Endodermal cell (in vitro differentiated cells): ENCODE measurements at regions not wholly inside any gene's neighbourhood (a gene's known extent, or its start where the extent isn't known, plus 50 kb on each side); places are given as distances from the start of the nearest gene placed in this dataset.

Experiments
- DNase-seq: peaks from one replicate; pipeline ENCODE4 v3.0.0-alpha.2; 2017
- H3K27ac ChIP-seq: 2 replicates; pipeline ENCODE4 v1.5.1; 2013; ENCODE audit warnings: mild to moderate bottlenecking, low read depth, low read length, moderate library complexity
- H3K27me3 ChIP-seq: 2 replicates; pipeline ENCODE4 v1.6.1; 2013; ENCODE audit warnings: mild to moderate bottlenecking, low read length, moderate library complexity; ENCODE audit not compliant: insufficient read depth, control insufficient read depth, poor library complexity, severe bottlenecking
- H3K36me3 ChIP-seq: 2 replicates; pipeline ENCODE4 v1.7.0; 2013; ENCODE audit warnings: mild to moderate bottlenecking, low read length, moderate library complexity; ENCODE audit not compliant: control insufficient read depth, insufficient read depth
- H3K4me1 ChIP-seq: one replicate; pipeline ENCODE4 v1.7.0; 2013; ENCODE audit warnings: low read length; ENCODE audit not compliant: control insufficient read depth, insufficient read depth
- H3K4me3 ChIP-seq: 2 replicates; pipeline ENCODE4 v1.5.1; 2013; ENCODE audit warnings: mild to moderate bottlenecking, low read length, moderate library complexity
- H3K9ac ChIP-seq: 2 replicates; pipeline ENCODE4 v1.6.1; 2013; ENCODE audit warnings: mild to moderate bottlenecking, low read length, moderate library complexity; ENCODE audit not compliant: poor library complexity, severe bottlenecking; ENCODE audit errors: extremely low read depth
- H3K9me3 ChIP-seq: 2 replicates; pipeline ENCODE4 v1.6.1; 2013; ENCODE audit warnings: mild to moderate bottlenecking, low read length, moderate library complexity; ENCODE audit not compliant: control insufficient read depth
- H3K27ac Mint-ChIP-seq: 2 replicates; pipeline ENCODE4 v1.8.0; 2020; ENCODE audit warnings: mixed read lengths
- H3K27me3 Mint-ChIP-seq: 2 replicates; pipeline ENCODE4 v1.8.0; 2021; ENCODE audit warnings: mild to moderate bottlenecking, mixed read lengths; ENCODE audit not compliant: insufficient read depth
- H3K36me3 Mint-ChIP-seq: 2 replicates; pipeline ENCODE4 v1.8.0; 2020; ENCODE audit warnings: low read depth, mixed read lengths
- H3K4me1 Mint-ChIP-seq: 2 replicates; pipeline ENCODE4 v1.8.0; 2020; ENCODE audit warnings: mixed read lengths
- H3K4me3 Mint-ChIP-seq: 2 replicates; pipeline ENCODE4 v1.8.0; 2020; ENCODE audit warnings: mild to moderate bottlenecking, moderate library complexity, mixed read lengths
- H3K9me3 Mint-ChIP-seq: 2 replicates; pipeline ENCODE4 v1.8.0; 2020; ENCODE audit warnings: mild to moderate bottlenecking, mixed read lengths
- CTCF ChIP-seq: fragments of 200-600 bp; sonication (generic); conservative IDR thresholded peaks from 2 replicates; pipeline ENCODE4 v1.5.0; 2021; ENCODE audit warnings: antibody characterized with exemption, mild to moderate bottlenecking
- WGBS, 2 experiments: methylation state at CpG; one replicate each; pipeline versions ENCODE4 v1.1.5 to v1.1.7; 2013; ENCODE audit warnings: missing lambda C conversion rate in 2 of 2, mixed read lengths in 1 of 2; ENCODE audit not compliant: insufficient coverage in 1 of 2, insufficient read length in 1 of 2; 5-methylcytosine and 5-hydroxymethylcytosine counted together

DNA sequence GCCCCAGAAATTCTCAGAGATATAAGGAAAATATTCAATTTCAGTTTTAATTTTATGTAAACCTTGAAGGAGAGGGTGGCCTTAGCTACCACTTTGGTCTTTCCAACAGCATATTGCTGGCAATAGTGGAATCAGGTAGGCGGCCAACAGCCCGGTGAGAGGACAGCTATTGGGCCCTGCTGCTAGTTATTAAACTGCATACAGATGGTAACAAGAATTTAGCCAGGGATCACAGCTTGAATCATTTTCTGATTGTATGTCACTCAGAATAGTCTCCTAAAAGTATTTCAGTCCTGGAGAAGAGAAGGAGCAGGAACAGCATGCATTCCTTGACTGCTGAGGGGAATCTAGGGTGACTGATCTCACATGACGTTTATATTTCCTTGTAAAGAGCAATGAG, 261.4 kb upstream of the SMIM30 start:
- no peak overlapping the region for H3K27ac Mint-ChIP-seq
- WGBS, 2 experiments = 94 to 95% methylated on average over 3 of the region's 3 CpGs
- peaks cover 1% of the 10 kb centered on the region for H3K4me1 Mint-ChIP-seq
- H3K9me3 ChIP-seq = no peaks in the 10 kb centered on the region
- H3K4me3 ChIP-seq = no peak overlapping the region
- H3K4me3 Mint-ChIP-seq = no peak overlapping the region
- H3K36me3 ChIP-seq = no peaks in the 10 kb centered on the region
- H3K27ac ChIP-seq = no peak overlapping the region
- no peak overlapping the region for H3K9ac ChIP-seq
- peaks cover 1% of the 10 kb centered on the region for H3K9me3 Mint-ChIP-seq
- H3K36me3 Mint-ChIP-seq = no peaks in the 10 kb centered on the region
- H3K27me3 Mint-ChIP-seq = peaks cover 9% of the 10 kb centered on the region
- DNase-seq = no peak
- no peaks in the 10 kb centered on the region for H3K4me1 ChIP-seq
- peaks cover 8% of the 10 kb centered on the region for H3K27me3 ChIP-seq
- no peak for TF ChIP-seq CTCF

DNA sequence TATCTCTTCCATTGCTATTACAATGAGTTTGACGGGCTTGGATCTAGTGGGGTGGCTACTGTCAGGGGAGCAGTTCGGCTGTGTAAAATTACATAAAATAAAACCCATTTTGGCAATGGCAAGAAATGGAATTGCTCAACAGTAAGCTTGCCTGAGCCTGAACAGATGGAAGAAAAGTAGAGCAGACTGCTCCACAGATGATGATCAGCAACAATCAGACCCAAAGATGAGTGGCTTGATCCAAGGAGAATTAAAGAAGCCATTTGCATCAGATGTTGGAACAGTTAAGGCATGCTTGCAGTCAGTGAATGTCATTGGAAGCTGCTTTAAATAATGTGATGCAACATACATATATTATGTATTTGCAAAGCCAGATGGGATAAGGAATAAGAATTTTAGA, 256.6 kb upstream of the SMIM30 start:
- no peak for DNase-seq
- Histone ChIP-seq H3K9me3 (no peaks in the 10 kb centered on the region), H3K27ac (no peak overlapping the region), H3K27me3 (peaks cover 8% of the 10 kb centered on the region), H3K9ac (no peak overlapping the region), H3K36me3 (no peaks in the 10 kb centered on the region), H3K4me3 (no peak overlapping the region), H3K4me1 (no peaks in the 10 kb centered on the region)
- Mint-ChIP-seq H3K27ac (no peak overlapping the region), H3K4me1 (no peaks in the 10 kb centered on the region), H3K36me3 (no peaks in the 10 kb centered on the region), H3K9me3 (no peaks in the 10 kb centered on the region), H3K27me3 (peaks cover 26% of the 10 kb centered on the region), H3K4me3 (no peak overlapping the region)
- WGBS, 2 experiments = 90 to 100% methylated on average over 2 of the region's 2 CpGs
- no peak for TF ChIP-seq CTCF

GRCh38 chr7:113373863-113374262, 255.5 kb upstream of the SMIM30 start:
- H3K9me3 ChIP-seq = no peaks in the 10 kb centered on the region
- H3K27me3 Mint-ChIP-seq = peaks cover 35% of the 10 kb centered on the region
- H3K27ac Mint-ChIP-seq = no peak overlapping the region
- no peak overlapping the region for H3K4me3 ChIP-seq
- H3K4me1 Mint-ChIP-seq = no peaks in the 10 kb centered on the region
- H3K36me3 ChIP-seq = no peaks in the 10 kb centered on the region
- H3K36me3 Mint-ChIP-seq = no peaks in the 10 kb centered on the region
- H3K27ac ChIP-seq = no peak overlapping the region
- no peak for TF ChIP-seq CTCF
- no peak overlapping the region for H3K4me3 Mint-ChIP-seq
- no peak for DNase-seq
- H3K4me1 ChIP-seq = no peaks in the 10 kb centered on the region
- no peak overlapping the region for H3K9ac ChIP-seq
- peaks cover 9% of the 10 kb centered on the region for H3K27me3 ChIP-seq
- no peaks in the 10 kb centered on the region for H3K9me3 Mint-ChIP-seq
- 60 to 82% methylated on average over 1 to 2 of the region's 2 CpGs for WGBS, 2 experiments
